NT2/D1 (cell line): ENCODE measurements at regions not wholly inside any gene's neighbourhood (a gene's known extent, or its start where the extent isn't known, plus 50 kb on each side); places are given as distances from the start of the nearest gene placed in this dataset.

ENCODE experiments used
- SUZ12 ChIP-seq: IDR thresholded peaks from 2 replicates; pipeline ENCODE4 v1.6.1; 2011; ENCODE audit not compliant: insufficient read length, insufficient read depth; ENCODE audit errors: extremely low read depth
- YY1 ChIP-seq: IDR thresholded peaks from 2 replicates; pipeline ENCODE4 v1.6.1; 2011; ENCODE audit not compliant: insufficient read length, insufficient read depth
- ZNF274 ChIP-seq: IDR thresholded peaks from 2 replicates; pipeline ENCODE4 v1.6.1; 2011; ENCODE audit warnings: mild to moderate bottlenecking, low read depth, low read length

DNA sequence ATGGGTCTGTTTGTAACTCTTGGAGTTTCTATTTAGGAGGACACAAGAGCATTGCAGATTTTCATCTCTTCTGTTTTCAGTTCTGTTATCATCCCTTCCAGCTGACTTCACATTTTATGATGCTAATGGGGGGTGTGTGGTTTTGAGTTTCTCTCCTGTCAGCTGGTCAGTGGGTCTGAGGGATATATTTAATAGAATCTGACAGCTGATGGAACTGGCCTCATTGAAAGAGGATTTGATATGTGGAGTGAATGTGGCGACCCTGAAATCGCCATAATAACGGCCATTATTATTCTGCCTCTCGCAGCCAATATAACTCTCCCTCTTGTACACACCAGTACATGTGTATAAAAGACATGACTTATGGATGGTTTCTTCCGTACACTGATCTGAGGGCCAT lies 128.1 kb downstream of the SALL1 start:
- TF ChIP-seq YY1, result no peak
- TF ChIP-seq ZNF274, result no peak
- TF ChIP-seq SUZ12, result no peak
